ENCODE measurements at regions not wholly inside any gene's neighbourhood (a gene's known extent, or its start where the extent isn't known, plus 50 kb on each side); places are given as distances from the start of the nearest gene placed in this dataset.

GRCh38 chr16:47884116-47884725, 271.6 kb downstream of the ABCC12 start:
- TF ChIP-seq CTCF (IDR thresholded peaks at IDR 0.05; ENCODE audit: control insufficient read depth, extremely low read depth, insufficient read depth): no peak
- DNase-seq (ENCODE audit: low read depth): no peak
- H3K4me3 ChIP-seq (ENCODE audit: low read depth, low read length): no peak overlapping the region

GRCh38 chr16:47881574-47881973, 274.2 kb downstream of the ABCC12 start:
- no peak for TF ChIP-seq CTCF (IDR thresholded peaks at IDR 0.05; ENCODE audit: control insufficient read depth, extremely low read depth, insufficient read depth)
- no peak overlapping the region for H3K4me3 ChIP-seq (ENCODE audit: low read depth, low read length)
- no peak for DNase-seq (ENCODE audit: low read depth)

GRCh38 chr16:47880653-47881052, 275.1 kb downstream of the ABCC12 start:
- no peak for TF ChIP-seq CTCF (IDR thresholded peaks at IDR 0.05; ENCODE audit: control insufficient read depth, extremely low read depth, insufficient read depth)
- no peak for DNase-seq (ENCODE audit: low read depth)
- H3K4me3 ChIP-seq (ENCODE audit: low read depth, low read length): no peak overlapping the region

GRCh38 chr16:47877166-47877565, 278.6 kb downstream of the ABCC12 start:
- no peak for TF ChIP-seq CTCF (IDR thresholded peaks at IDR 0.05; ENCODE audit: control insufficient read depth, extremely low read depth, insufficient read depth)
- H3K4me3 ChIP-seq (ENCODE audit: low read depth, low read length): no peak overlapping the region
- DNase-seq (ENCODE audit: low read depth): no peak

- no peak overlapping the region for H3K4me3 ChIP-seq (ENCODE audit: low read depth, low read length)
- no peak for TF ChIP-seq CTCF (IDR thresholded peaks at IDR 0.05; ENCODE audit: control insufficient read depth, extremely low read depth, insufficient read depth)
- no peak for DNase-seq (ENCODE audit: low read depth)
Measured at GRCh38 chr16:47876511-47876910, 279.3 kb downstream of the ABCC12 start.

GRCh38 chr16:47873434-47873833, 282.4 kb downstream of the ABCC12 start:
- H3K4me3 ChIP-seq (ENCODE audit: low read depth, low read length): no peak overlapping the region
- DNase-seq (ENCODE audit: low read depth): no peak

More at GRCh38 chr16:47873434-47873833, 282.4 kb downstream of the ABCC12 start:
- TF ChIP-seq CTCF (IDR thresholded peaks at IDR 0.05; ENCODE audit: control insufficient read depth, extremely low read depth, insufficient read depth): peak; percentile 43

Data from LNCaP clone FGC (cell line).